Inflammatory macrophage treated with lipopolysaccharide for 1 hour (primary cell): ENCODE measurements at regions not wholly inside any gene's neighbourhood (a gene's known extent, or its start where the extent isn't known, plus 50 kb on each side); places are given as distances from the start of the nearest gene placed in this dataset.
"Not testable (repeated sequence)": the region's sequence is repeated elsewhere in the genome, so short reads cannot be mapped to it uniquely, and the experiment has no call there.

Experiments used
- DNase-seq, 2 donors: peaks; one replicate each; pipeline ENCODE4 v3.0.0-alpha.2; 2020 to 2022

GRCh38 chr12:13339538-13339937, 143.0 kb downstream of the EMP1 start:
- no peak for DNase-seq

GRCh38 chr12:13339091-13339490, 142.6 kb downstream of the EMP1 start:
- DNase-seq = no peak

- DNase-seq = no peak
Observed at GRCh38 chr12:13337791-13338190, 141.3 kb downstream of the EMP1 start.

GRCh38 chr12:13336216-13336615, 139.7 kb downstream of the EMP1 start:
- DNase-seq = no peak

GRCh38 chr12:13328535-13328934, 132.0 kb downstream of the EMP1 start:
- no peak for DNase-seq

- DNase-seq = no peak
Observed at GRCh38 chr12:13326076-13326475, 129.6 kb downstream of the EMP1 start.

GRCh38 chr12:13325037-13325436, 128.5 kb downstream of the EMP1 start:
- DNase-seq = not testable (repeated sequence)

GRCh38 chr12:13318231-13319015, 121.9 kb downstream of the EMP1 start:
- no peak for DNase-seq

GRCh38 chr12:13316587-13317246, 120.2 kb downstream of the EMP1 start:
- no peak for DNase-seq

- DNase-seq = no peak
Observed at GRCh38 chr12:13313886-13314285, 117.4 kb downstream of the EMP1 start.

GRCh38 chr12:13311551-13311950, 115.0 kb downstream of the EMP1 start:
- DNase-seq = no peak

GRCh38 chr12:13307143-13307816, 110.8 kb downstream of the EMP1 start:
- no peak for DNase-seq

GRCh38 chr12:13304924-13305323, 108.4 kb downstream of the EMP1 start:
- no peak for DNase-seq

- DNase-seq = no peak
Observed at GRCh38 chr12:13299457-13299856, 102.9 kb downstream of the EMP1 start.

- no peak for DNase-seq
Observed at GRCh38 chr12:13293096-13293495, 96.6 kb downstream of the EMP1 start.

- DNase-seq = no peak
Observed at GRCh38 chr12:13289653-13290289, 93.2 kb downstream of the EMP1 start.

GRCh38 chr12:13288937-13289652, 92.6 kb downstream of the EMP1 start:
- no peak for DNase-seq

- no peak for DNase-seq
Observed at GRCh38 chr12:13288501-13288900, 92.0 kb downstream of the EMP1 start.

GRCh38 chr12:13283867-13284266, 87.3 kb downstream of the EMP1 start:
- DNase-seq = no peak

GRCh38 chr12:13282861-13283260, 86.3 kb downstream of the EMP1 start:
- DNase-seq = no peak

- DNase-seq = peak; percentile 16 to 70
Observed at GRCh38 chr12:13278249-13278787, 81.8 kb downstream of the EMP1 start.

GRCh38 chr12:13277293-13277692, 80.8 kb downstream of the EMP1 start:
- DNase-seq = peak in 1 of 2 donors; percentile 17
